A673 (cell line): ENCODE measurements at regions not wholly inside any gene's neighbourhood (a gene's known extent, or its start where the extent isn't known, plus 50 kb on each side); places are given as distances from the start of the nearest gene placed in this dataset.

Experiments used
- CTCF ChIP-seq: fragments of 300-800, 200-600 bp; sonication (generic); conservative IDR thresholded peaks from 2 replicates; pipeline ENCODE4 v1.5.1; 2017; ENCODE audit warnings: low read depth, mild to moderate bottlenecking, antibody characterized with exemption, low read length, moderate library complexity, mixed read lengths
- EZH2 ChIP-seq: fragments of 200-600 bp; sonication (generic); IDR thresholded peaks from 2 replicates; pipeline ENCODE4 v1.6.1; 2017; ENCODE audit warnings: borderline replicate concordance, low read depth, mild to moderate bottlenecking, mixed read lengths, antibody characterized with exemption, low read length; ENCODE audit not compliant: poor library complexity, severe bottlenecking

- no peak for TF ChIP-seq CTCF
- TF ChIP-seq EZH2 = no peak
Observed at GRCh38 chr9:88831713-88832407, 159.4 kb upstream of the S1PR3 start.
